Mesenchymal stem cell (in vitro differentiated cells and primary cell): ENCODE measurements at regions not wholly inside any gene's neighbourhood (a gene's known extent, or its start where the extent isn't known, plus 50 kb on each side); places are given as distances from the start of the nearest gene placed in this dataset.

Experiments used
- DNase-seq: peaks from one replicate; pipeline ENCODE4 v3.0.0-alpha.2; 2013
- H2AFZ ChIP-seq: one replicate; pipeline ENCODE4 v1.6.1; 2013; ENCODE audit warnings: low read depth, mild to moderate bottlenecking, control low read depth, inconsistent platforms, low read length, moderate library complexity
- H2AK5ac ChIP-seq: 2 replicates; pipeline ENCODE4 v1.6.1; 2013; ENCODE audit warnings: low read length, moderate library complexity, mild to moderate bottlenecking, inconsistent platforms; ENCODE audit not compliant: severe bottlenecking
- H2BK120ac ChIP-seq: one replicate; pipeline ENCODE4 v1.6.1; 2013; ENCODE audit warnings: low read depth, mild to moderate bottlenecking, inconsistent platforms, low read length, moderate library complexity
- H2BK12ac ChIP-seq, 2 experiments: one replicate each; pipeline ENCODE4 v1.6.1; 2013; ENCODE audit warnings: inconsistent platforms in 2 of 2, low read length in 2 of 2, mild to moderate bottlenecking in 2 of 2, moderate library complexity in 2 of 2, control low read depth in 1 of 2
- H2BK15ac ChIP-seq: one replicate; pipeline ENCODE4 v1.6.1; 2013; ENCODE audit warnings: mild to moderate bottlenecking, low read depth, inconsistent platforms; ENCODE audit not compliant: poor library complexity, severe bottlenecking
- H2BK5ac ChIP-seq: 2 replicates; pipeline ENCODE4 v1.6.1; 2013; ENCODE audit warnings: low read depth, mild to moderate bottlenecking, low read length, control low read depth, inconsistent platforms; ENCODE audit not compliant: poor library complexity, severe bottlenecking
- H3K14ac ChIP-seq, 2 experiments: one replicate each; pipeline ENCODE4 v1.6.1; 2013; ENCODE audit warnings: inconsistent platforms in 2 of 2, low read length in 2 of 2, control low read depth in 1 of 2, mild to moderate bottlenecking in 1 of 2, moderate library complexity in 1 of 2
- H3K18ac ChIP-seq, 2 experiments: one replicate each; pipeline ENCODE4 v1.6.1; 2013; ENCODE audit warnings: inconsistent platforms in 2 of 2, low read length in 2 of 2, control low read depth in 1 of 2, low read depth in 1 of 2, mild to moderate bottlenecking in 1 of 2
- H3K23ac ChIP-seq, 2 experiments: one replicate each; pipeline ENCODE4 v1.6.1; 2013; ENCODE audit warnings: inconsistent platforms in 2 of 2, low read length in 2 of 2, mild to moderate bottlenecking in 2 of 2, moderate library complexity in 2 of 2, control low read depth in 1 of 2
- H3K27ac ChIP-seq: 2 replicates; pipeline ENCODE4 v1.5.1; 2013; ENCODE audit warnings: mild to moderate bottlenecking, moderate library complexity, low read length, control low read depth, inconsistent platforms; ENCODE audit not compliant: poor library complexity, severe bottlenecking
- H3K27me3 ChIP-seq, 2 experiments: 2 replicates each; pipeline versions ENCODE4 v1.6.1 to v1.7.0; 2013; ENCODE audit warnings: low read length in 2 of 2, mild to moderate bottlenecking in 2 of 2, moderate library complexity in 2 of 2, control low read depth in 1 of 2, inconsistent platforms in 1 of 2; ENCODE audit not compliant: control insufficient read depth in 1 of 2, insufficient read depth in 1 of 2
- H3K36me3 ChIP-seq, 2 experiments: 2 replicates each; pipeline versions ENCODE4 v1.6.1 to v1.7.0; 2013; ENCODE audit warnings: low read length in 2 of 2, control low read depth in 1 of 2, inconsistent platforms in 1 of 2, low read depth in 1 of 2, mild to moderate bottlenecking in 1 of 2; ENCODE audit not compliant: insufficient read depth in 2 of 2, control insufficient read depth in 1 of 2
- H3K4ac ChIP-seq, 2 experiments: one replicate each; pipeline ENCODE4 v1.6.1; 2013; ENCODE audit warnings: inconsistent platforms in 2 of 2, low read length in 2 of 2, mild to moderate bottlenecking in 2 of 2, moderate library complexity in 2 of 2, control low read depth in 1 of 2, low read depth in 1 of 2
- H3K4me1 ChIP-seq: 2 replicates; pipeline ENCODE4 v1.6.1; 2013; ENCODE audit warnings: low read depth, low read length, control low read depth; ENCODE audit not compliant: control insufficient read depth, insufficient read depth
- H3K4me2 ChIP-seq: 2 replicates; pipeline ENCODE4 v1.6.1; 2013; ENCODE audit warnings: low read length, mild to moderate bottlenecking, inconsistent platforms; ENCODE audit not compliant: poor library complexity, severe bottlenecking
- H3K4me3 ChIP-seq, 2 experiments: 2 replicates each; pipeline versions ENCODE4 v1.5.1 to v1.7.0; 2013; ENCODE audit warnings: low read length in 2 of 2, mild to moderate bottlenecking in 2 of 2, control low read depth in 1 of 2, low read depth in 1 of 2; ENCODE audit not compliant: insufficient read depth in 1 of 2
- H3K79me1 ChIP-seq: replicated peaks from 2 replicates; pipeline ENCODE4 v1.6.1; 2013; ENCODE audit warnings: mild to moderate bottlenecking, control low read depth, low read length, inconsistent platforms; ENCODE audit not compliant: poor library complexity, severe bottlenecking
- H3K9ac ChIP-seq: 2 replicates; pipeline ENCODE4 v1.7.0; 2013; ENCODE audit warnings: mild to moderate bottlenecking, low read length, moderate library complexity
- H3K9me3 ChIP-seq: 2 replicates; pipeline ENCODE4 v1.7.0; 2013; ENCODE audit warnings: mild to moderate bottlenecking, low read length; ENCODE audit not compliant: control insufficient read depth
- H4K8ac ChIP-seq: one replicate; pipeline ENCODE4 v1.6.1; 2013; ENCODE audit warnings: inconsistent platforms, mild to moderate bottlenecking, low read length, moderate library complexity
- H4K91ac ChIP-seq: one replicate; pipeline ENCODE4 v1.6.1; 2013; ENCODE audit warnings: mild to moderate bottlenecking, low read length, inconsistent platforms
- WGBS: methylation state at CpG from one replicate; pipeline ENCODE4 v1.1.7; 2013; ENCODE audit warnings: mixed read lengths; 5-methylcytosine and 5-hydroxymethylcytosine counted together

DNA sequence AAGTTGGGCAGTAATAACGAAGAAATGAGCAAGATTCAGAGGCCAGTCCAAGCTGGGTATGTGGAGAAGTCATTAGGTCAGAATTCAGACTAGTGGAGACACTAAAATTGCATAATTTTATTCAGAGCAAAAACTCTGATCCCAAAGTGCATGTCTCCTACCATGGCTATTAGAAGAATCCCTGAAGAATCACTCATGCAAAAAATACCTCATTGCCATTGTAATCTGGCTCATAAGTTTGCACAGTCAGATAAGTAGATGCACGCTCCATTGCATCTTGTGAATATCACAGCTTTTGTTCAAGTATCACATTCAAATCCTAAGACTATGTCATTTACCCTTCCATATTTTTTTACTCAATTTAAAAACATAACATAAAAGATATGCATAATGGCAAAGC is 692.2 kb upstream of the KLHL29 start:
- no peak overlapping the region for H3K14ac ChIP-seq
- WGBS = 60% methylated on average over 2 of the region's 2 CpGs

DNA sequence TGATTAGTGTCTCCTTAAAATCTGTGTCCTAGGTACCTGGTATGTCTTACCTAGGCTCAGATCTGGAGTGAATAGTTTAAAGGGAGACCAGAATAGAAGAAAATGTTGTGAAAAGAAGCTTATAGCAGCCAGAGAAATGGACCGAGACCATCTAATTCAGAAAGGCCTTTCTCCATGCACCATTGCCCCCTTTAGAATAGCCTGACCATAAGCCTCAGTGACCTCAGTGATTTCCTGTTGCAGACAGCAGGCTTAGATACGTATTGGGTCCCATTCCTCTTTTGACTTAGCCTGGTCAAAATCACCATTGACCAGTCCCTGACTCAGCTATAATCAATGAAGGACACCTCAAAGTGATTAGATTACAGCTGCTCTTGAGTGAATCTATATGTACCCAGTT is 690.7 kb upstream of the KLHL29 start:
- H3K14ac ChIP-seq = no peak overlapping the region
- H3K9ac ChIP-seq = no peak overlapping the region
- no peak overlapping the region for H2BK12ac ChIP-seq
- WGBS = 63% methylated on average over 2 of the region's 2 CpGs
- H3K23ac ChIP-seq = no peak overlapping the region
- H4K8ac ChIP-seq = no peak overlapping the region
- H3K27me3 ChIP-seq = no peaks in the 10 kb centered on the region
- H3K18ac ChIP-seq = no peak overlapping the region
- H2BK120ac ChIP-seq = no peak overlapping the region
- no peak overlapping the region for H4K91ac ChIP-seq
- no peak overlapping the region for H2BK5ac ChIP-seq
- H2BK15ac ChIP-seq = no peak overlapping the region
- no peak overlapping the region for H3K4me2 ChIP-seq
- no peaks in the 10 kb centered on the region for H3K79me1 ChIP-seq
- no peak for DNase-seq
- no peaks in the 10 kb centered on the region for H3K36me3 ChIP-seq
- H3K9me3 ChIP-seq = no peaks in the 10 kb centered on the region
- no peak overlapping the region for H3K27ac ChIP-seq
- no peak overlapping the region for H3K4ac ChIP-seq
- H2AK5ac ChIP-seq = no peak overlapping the region
- H2AFZ ChIP-seq = no peak overlapping the region
- no peaks in the 10 kb centered on the region for H3K4me1 ChIP-seq
- H3K4me3 ChIP-seq = no peak overlapping the region

More for the DNA sequence above, 692.2 kb upstream of the KLHL29 start:
- DNase-seq = no peak
- Histone ChIP-seq H3K9me3 (no peaks in the 10 kb centered on the region), H2BK5ac (no peak overlapping the region), H2AK5ac (no peak overlapping the region), H3K4me3 (no peak overlapping the region), H3K4me2 (no peak overlapping the region), H2BK15ac (no peak overlapping the region), H2BK120ac (no peak overlapping the region), H3K36me3 (no peaks in the 10 kb centered on the region), H3K79me1 (no peaks in the 10 kb centered on the region), H2BK12ac (no peak overlapping the region), H3K18ac (no peak overlapping the region), H3K4me1 (no peaks in the 10 kb centered on the region), H3K9ac (no peak overlapping the region), H3K4ac (no peak overlapping the region), H4K91ac (no peak overlapping the region), H4K8ac (no peak overlapping the region), H3K23ac (no peak overlapping the region), H2AFZ (no peak overlapping the region), H3K27me3 (no peaks in the 10 kb centered on the region), H3K27ac (no peak overlapping the region)

DNA sequence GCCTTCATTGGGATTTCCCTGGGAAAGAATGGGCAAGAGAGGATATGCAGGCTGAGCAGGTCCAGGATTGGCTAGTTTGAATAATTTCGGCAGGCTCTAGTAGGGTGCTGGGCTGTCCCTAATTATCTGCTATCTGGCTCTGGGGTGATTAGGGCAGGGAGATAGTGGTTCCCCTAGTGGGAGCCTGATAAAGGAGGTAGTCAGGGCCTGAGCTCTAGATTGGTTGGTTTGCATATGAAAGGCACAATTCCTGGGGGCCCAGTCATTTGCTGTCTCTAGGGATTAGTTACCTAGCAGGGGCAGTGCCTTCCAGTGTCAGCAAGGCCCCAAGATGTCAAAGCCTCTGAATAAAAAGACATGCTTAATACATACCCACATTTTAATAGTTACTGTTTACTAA is 690.1 kb upstream of the KLHL29 start:
- Histone ChIP-seq H4K8ac (no peak overlapping the region), H3K14ac (no peak overlapping the region), H2BK120ac (no peak overlapping the region), H2AFZ (no peak overlapping the region), H3K9me3 (no peaks in the 10 kb centered on the region), H3K18ac (no peak overlapping the region), H3K23ac (no peak overlapping the region), H2AK5ac (no peak overlapping the region), H3K27ac (no peak overlapping the region), H2BK15ac (no peak overlapping the region), H3K9ac (no peak overlapping the region), H3K4me3 (no peak overlapping the region), H3K4ac (no peak overlapping the region), H2BK5ac (no peak overlapping the region), H3K4me1 (no peaks in the 10 kb centered on the region), H3K79me1 (no peaks in the 10 kb centered on the region), H3K27me3 (no peaks in the 10 kb centered on the region), H3K36me3 (no peaks in the 10 kb centered on the region), H3K4me2 (no peak overlapping the region), H4K91ac (no peak overlapping the region), H2BK12ac (no peak overlapping the region)
- WGBS = 15% methylated on average over 1 of the region's 1 CpG
- DNase-seq = no peak

DNA sequence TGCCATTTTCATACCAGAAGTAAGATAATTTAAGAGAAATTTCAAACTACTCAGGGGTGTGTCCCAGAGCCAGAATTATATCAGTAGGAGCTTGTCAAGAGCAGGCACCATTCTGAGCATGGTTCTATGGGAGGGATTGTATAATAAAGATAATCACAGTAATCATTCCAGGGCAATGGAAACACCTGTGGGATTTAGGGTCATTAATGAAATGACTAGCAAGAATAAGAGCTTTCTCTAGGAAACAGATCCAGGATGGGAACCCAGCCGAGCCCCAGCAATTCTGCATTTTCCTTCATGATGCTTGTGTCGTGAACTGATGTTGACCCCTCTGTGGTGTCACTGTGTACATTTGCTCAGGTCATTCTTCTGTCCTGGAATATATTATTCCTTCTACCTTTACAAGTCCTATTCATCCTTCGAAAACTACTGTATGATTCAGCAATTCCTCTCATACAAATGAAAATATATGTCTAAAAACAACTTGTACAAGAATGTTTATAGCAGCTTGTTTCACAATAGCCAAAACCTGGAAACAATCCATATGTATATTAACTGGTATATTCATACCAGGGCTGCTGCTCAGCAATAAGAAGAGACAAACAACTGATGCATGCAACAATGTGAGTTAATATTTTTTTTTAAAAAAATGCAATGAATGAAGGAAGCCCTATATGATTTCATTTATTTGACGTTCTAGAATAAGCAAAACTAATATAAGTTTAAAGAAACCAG is 687.8 kb upstream of the KLHL29 start:
- no peak overlapping the region for H3K4ac ChIP-seq
- no peak overlapping the region for H2BK12ac ChIP-seq
- H2AK5ac ChIP-seq = no peak overlapping the region
- H3K23ac ChIP-seq = no peak overlapping the region
- H3K18ac ChIP-seq = no peak overlapping the region
- 79% methylated on average over 2 of the region's 4 CpGs for WGBS
- no peaks in the 10 kb centered on the region for H3K36me3 ChIP-seq
- no peaks in the 10 kb centered on the region for H3K79me1 ChIP-seq
- H2AFZ ChIP-seq = no peak overlapping the region
- no peak overlapping the region for H3K4me3 ChIP-seq
- no peak overlapping the region for H3K27ac ChIP-seq
- no peak overlapping the region for H3K14ac ChIP-seq
- no peak overlapping the region for H4K8ac ChIP-seq
- no peak overlapping the region for H3K4me2 ChIP-seq
- no peaks in the 10 kb centered on the region for H3K4me1 ChIP-seq
- no peak overlapping the region for H2BK120ac ChIP-seq
- no peak for DNase-seq
- H2BK5ac ChIP-seq = no peak overlapping the region
- no peaks in the 10 kb centered on the region for H3K9me3 ChIP-seq
- no peak overlapping the region for H3K9ac ChIP-seq
- H3K27me3 ChIP-seq = no peaks in the 10 kb centered on the region
- H4K91ac ChIP-seq = no peak overlapping the region
- no peak overlapping the region for H2BK15ac ChIP-seq
